ENCODE measurements at regions not wholly inside any gene's neighbourhood (a gene's known extent, or its start where the extent isn't known, plus 50 kb on each side); places are given as distances from the start of the nearest gene placed in this dataset.

GRCh38 chr9:28841775-28842174, 1268.5 kb upstream of the C9orf72 start:
- no peaks in the 10 kb centered on the region for H4K20me1 ChIP-seq (replicated peaks; ENCODE audit: control insufficient read depth, extremely low read depth, insufficient read depth, low read length)
- no peak overlapping the region for H3K27ac ChIP-seq (ENCODE audit: insufficient read depth, low read depth, low read length)
- no peak overlapping the region for H3K4me2 ChIP-seq (ENCODE audit: insufficient read depth, low read length)
- FAIRE-seq (no peak), DNase-seq (ENCODE audit: low read depth, low spot score) (no peak)
- no peak overlapping the region for H2AFZ ChIP-seq (ENCODE audit: low read depth, low read length)
- H3K4me3 ChIP-seq (replicated peaks in 1 of 3; ENCODE audit: insufficient read depth in 1 of 3, low read depth in 1 of 3, low read length in 3 of 3) = no peak overlapping the region
- POLR2A ChIA-PET = no interaction called here
- CTCF ChIA-PET = no interaction called here
- no peaks in the 10 kb centered on the region for H3K9me3 ChIP-seq (replicated peaks; ENCODE audit: control insufficient read depth, insufficient read depth, low read length)
- dilution Hi-C loops (cut with MboI; ENCODE audit: extremely low pct_ligation_motif_present, low sequenced_read_pairs) = no loop called here
- no peaks in the 10 kb centered on the region for H3K36me3 ChIP-seq (ENCODE audit: control insufficient read depth in 2 of 2, extremely low read depth in 1 of 2, insufficient read depth in 2 of 2, low read length in 2 of 2)
- no peak overlapping the region for H3K9ac ChIP-seq (replicated peaks; ENCODE audit: extremely low read depth, insufficient read depth, low read length)
- no peaks in the 10 kb centered on the region for H3K9me1 ChIP-seq (replicated peaks; ENCODE audit: control insufficient read depth, extremely low read depth, insufficient read depth, low read length)
- no peaks in the 10 kb centered on the region for H3K79me2 ChIP-seq (ENCODE audit: control insufficient read depth, insufficient read depth, low read length)
- no peaks in the 10 kb centered on the region for H3K27me3 ChIP-seq (ENCODE audit: control insufficient read depth in 2 of 2, insufficient read depth in 2 of 2, low read length in 2 of 2)
- no TSS peak for BruUV-seq (replicated peaks)
- intact Hi-C loops (cut with micrococcal nuclease) = no loop called here
- TF ChIP-seq EZH2 (IDR thresholded peaks at IDR 0.05; ENCODE audit: borderline replicate concordance, low read depth, low read length, severe bottlenecking) = no peak
- no peak for TF ChIP-seq GATA2 (IDR thresholded peaks at IDR 0.05; ENCODE audit: insufficient read depth, insufficient read length, low read depth, low read length)
- no peak for TF ChIP-seq POLR2A (IDR thresholded peaks at IDR 0.05; ENCODE audit: low read depth, low read length)
- TF ChIP-seq MAX (IDR thresholded peaks at IDR 0.05; ENCODE audit: insufficient read depth, insufficient read length) = no peak
- no peak for TF ChIP-seq FOS (IDR thresholded peaks at IDR 0.05; ENCODE audit: borderline replicate concordance, insufficient read depth, low read length)
- TF ChIP-seq CTCF (IDR thresholded peaks at IDR 0.05; ENCODE audit: extremely low read depth in 1 of 2, insufficient read depth in 1 of 2, low read depth in 1 of 2, low read length in 2 of 2) = no peak
- TF ChIP-seq POLR2AphosphoS5 (IDR thresholded peaks at IDR 0.05; ENCODE audit: insufficient read depth, low read depth, low read length) = no peak
- TF ChIP-seq JUN (IDR thresholded peaks at IDR 0.05; ENCODE audit: borderline replicate concordance, insufficient read depth, insufficient read length, low read depth) = no peak
- TF ChIP-seq MYC (IDR thresholded peaks at IDR 0.05; ENCODE audit: low read depth, low read length) = no peak
- H3K4me1 ChIP-seq (ENCODE audit: control insufficient read depth, extremely low read depth, insufficient read depth, low read length) = no peaks in the 10 kb centered on the region
